Mammary epithelial cell (primary cell): ENCODE measurements at regions not wholly inside any gene's neighbourhood (a gene's known extent, or its start where the extent isn't known, plus 50 kb on each side); places are given as distances from the start of the nearest gene placed in this dataset.

Source experiments
- CTCF ChIP-seq, 2 donors: IDR thresholded peaks in 1 of 2; conservative IDR thresholded peaks in 1 of 2; 2 replicates each; pipeline ENCODE4 v1.5.1; 2011 to 2012; ENCODE audit warnings: inconsistent platforms in 2 of 2, low read length in 2 of 2, mild to moderate bottlenecking in 2 of 2, control low read depth in 1 of 2, low read depth in 1 of 2; ENCODE audit not compliant: insufficient read depth in 1 of 2; ENCODE audit errors: extremely low read depth in 1 of 2
- EZH2 ChIP-seq: IDR thresholded peaks from 2 replicates; pipeline ENCODE4 v1.6.1; 2012; ENCODE audit warnings: low read length, inconsistent platforms, borderline replicate concordance

GRCh38 chr15:26011916-26012315 is 148.8 kb upstream of the ATP10A start:
- no peak for TF ChIP-seq CTCF (conservative IDR thresholded peaks at IDR 0.05 in 1 of 2, IDR thresholded peaks at IDR 0.05 in 1 of 2; ENCODE audit: extremely low read depth in 1 of 2, insufficient read depth in 1 of 2, low read depth in 1 of 2, low read length in 2 of 2)
- TF ChIP-seq EZH2 = no peak
